ENCODE measurements at regions not wholly inside any gene's neighbourhood (a gene's known extent, or its start where the extent isn't known, plus 50 kb on each side); places are given as distances from the start of the nearest gene placed in this dataset.

DNA sequence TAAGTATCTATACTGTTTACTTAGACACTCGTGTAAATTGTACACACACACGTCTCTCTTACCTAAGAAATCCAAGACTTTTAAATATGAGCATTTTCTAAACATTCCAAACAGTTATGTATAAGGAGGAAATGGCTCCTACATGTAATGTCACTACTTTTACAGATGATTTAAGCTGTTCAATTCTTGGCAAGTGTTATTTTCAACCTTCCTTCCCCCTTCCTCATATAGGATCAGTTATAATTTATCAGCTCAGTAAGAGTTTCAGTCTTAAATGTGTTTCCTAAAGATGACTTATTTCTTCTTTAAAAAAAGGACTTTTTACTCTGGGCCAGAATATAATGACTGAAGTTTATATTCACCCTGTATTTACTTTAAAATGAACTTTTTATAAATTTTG is 601.1 kb downstream of the ANKRD50 start:
- no peaks in the 10 kb centered on the region for H3K27me3 ChIP-seq
- H3K9me3 ChIP-seq: no peaks in the 10 kb centered on the region
- DNase-seq (ENCODE audit: low spot score in 2 of 2): no peak
- H3K4me3 ChIP-seq: no peak overlapping the region
- WGBS: 85% methylated on average over 2 of the region's 2 CpGs
- H3K4me1 ChIP-seq: peaks cover 7% of the 10 kb centered on the region
- TF ChIP-seq CTCF (IDR thresholded peaks at IDR 0.05): no peak
- TF ChIP-seq EP300 (IDR thresholded peaks at IDR 0.05): no peak
- TF ChIP-seq POLR2A (IDR thresholded peaks at IDR 0.05): no peak
- no peak for TF ChIP-seq POLR2AphosphoS5 (IDR thresholded peaks at IDR 0.05)
- H3K27ac ChIP-seq: no peak overlapping the region
- H3K36me3 ChIP-seq: no peaks in the 10 kb centered on the region

- TF ChIP-seq POLR2AphosphoS5 (IDR thresholded peaks at IDR 0.05) (no peak), CTCF (IDR thresholded peaks at IDR 0.05) (peak; percentile 16 to 31)
- H3K4me3 ChIP-seq: no peak overlapping the region
- 53% methylated on average over 2 of the region's 2 CpGs for WGBS
- H3K27me3 ChIP-seq: no peaks in the 10 kb centered on the region
- peaks cover 7% of the 10 kb centered on the region for H3K4me1 ChIP-seq
- no peaks in the 10 kb centered on the region for H3K9me3 ChIP-seq
- H3K36me3 ChIP-seq: no peaks in the 10 kb centered on the region
- DNase-seq (ENCODE audit: low spot score in 2 of 2): no peak
- H3K27ac ChIP-seq: no peak overlapping the region
These were observed 600.6 kb downstream of the ANKRD50 start for GRCh38 chr4:124111922-124112321.

GRCh38 chr4:124118061-124118460 is 594.5 kb downstream of the ANKRD50 start:
- WGBS: 57% methylated on average over 2 of the region's 2 CpGs
- H3K4me1 ChIP-seq: no peaks in the 10 kb centered on the region
- no peaks in the 10 kb centered on the region for H3K9me3 ChIP-seq
- H3K27ac ChIP-seq: no peak overlapping the region
- TF ChIP-seq EP300 (IDR thresholded peaks at IDR 0.05) (no peak), POLR2A (IDR thresholded peaks at IDR 0.05) (no peak), CTCF (IDR thresholded peaks at IDR 0.05) (no peak), POLR2AphosphoS5 (IDR thresholded peaks at IDR 0.05) (no peak)
- no peak for DNase-seq (ENCODE audit: low spot score in 2 of 2)
- H3K36me3 ChIP-seq: no peaks in the 10 kb centered on the region
- no peak overlapping the region for H3K4me3 ChIP-seq
- H3K27me3 ChIP-seq: no peaks in the 10 kb centered on the region

DNA sequence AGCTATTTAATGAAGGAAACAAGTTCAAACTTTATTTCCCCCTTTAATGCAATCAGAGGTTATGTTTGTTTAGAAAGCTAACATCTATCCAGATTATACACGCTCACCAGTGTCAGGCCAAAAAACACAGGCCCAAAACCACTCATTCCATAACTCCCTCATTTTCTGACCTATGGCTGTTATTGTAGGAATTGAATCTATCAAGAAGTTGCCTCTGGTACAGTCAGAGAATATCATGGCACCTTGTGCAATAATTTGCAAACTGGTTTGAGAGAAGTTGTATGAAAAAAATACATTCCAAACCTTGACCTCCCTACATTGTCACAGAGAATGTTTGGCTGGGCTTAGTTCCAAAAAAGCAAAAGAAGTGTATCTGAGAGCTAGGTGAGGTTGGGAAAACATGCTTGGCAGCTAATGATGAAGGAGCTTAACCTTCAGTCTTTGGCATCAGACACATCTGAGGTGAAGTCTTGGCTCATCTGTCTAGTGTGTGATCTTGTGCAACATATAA is 591.0 kb downstream of the ANKRD50 start:
- Histone ChIP-seq H3K27me3 (no peaks in the 10 kb centered on the region), H3K9me3 (no peaks in the 10 kb centered on the region), H3K36me3 (no peaks in the 10 kb centered on the region), H3K4me1 (no peaks in the 10 kb centered on the region), H3K4me3 (no peak overlapping the region), H3K27ac (no peak overlapping the region)
- 76% methylated on average over 1 of the region's 1 CpG for WGBS
- no peak for DNase-seq (ENCODE audit: low spot score in 2 of 2)
- TF ChIP-seq CTCF (IDR thresholded peaks at IDR 0.05) (no peak), POLR2AphosphoS5 (IDR thresholded peaks at IDR 0.05) (no peak), POLR2A (IDR thresholded peaks at IDR 0.05) (no peak), EP300 (IDR thresholded peaks at IDR 0.05) (no peak)

- H3K4me3 ChIP-seq: no peak overlapping the region
- 91% methylated on average over 4 of the region's 4 CpGs for WGBS
- H3K9me3 ChIP-seq: no peaks in the 10 kb centered on the region
- no peak overlapping the region for H3K27ac ChIP-seq
- no peaks in the 10 kb centered on the region for H3K4me1 ChIP-seq
- no peaks in the 10 kb centered on the region for H3K27me3 ChIP-seq
- H3K36me3 ChIP-seq: no peaks in the 10 kb centered on the region
- DNase-seq (ENCODE audit: low spot score in 2 of 2): no peak
- TF ChIP-seq POLR2A (IDR thresholded peaks at IDR 0.05): no peak
- TF ChIP-seq POLR2AphosphoS5 (IDR thresholded peaks at IDR 0.05): no peak
- TF ChIP-seq EP300 (IDR thresholded peaks at IDR 0.05): no peak
- no peak for TF ChIP-seq CTCF (IDR thresholded peaks at IDR 0.05)
These were observed 589.4 kb downstream of the ANKRD50 start for GRCh38 chr4:124123181-124123580.

Data from suprapubic skin (tissue), 4 donors.